ENCODE measurements at regions not wholly inside any gene's neighbourhood (a gene's known extent, or its start where the extent isn't known, plus 50 kb on each side); places are given as distances from the start of the nearest gene placed in this dataset.

DNA sequence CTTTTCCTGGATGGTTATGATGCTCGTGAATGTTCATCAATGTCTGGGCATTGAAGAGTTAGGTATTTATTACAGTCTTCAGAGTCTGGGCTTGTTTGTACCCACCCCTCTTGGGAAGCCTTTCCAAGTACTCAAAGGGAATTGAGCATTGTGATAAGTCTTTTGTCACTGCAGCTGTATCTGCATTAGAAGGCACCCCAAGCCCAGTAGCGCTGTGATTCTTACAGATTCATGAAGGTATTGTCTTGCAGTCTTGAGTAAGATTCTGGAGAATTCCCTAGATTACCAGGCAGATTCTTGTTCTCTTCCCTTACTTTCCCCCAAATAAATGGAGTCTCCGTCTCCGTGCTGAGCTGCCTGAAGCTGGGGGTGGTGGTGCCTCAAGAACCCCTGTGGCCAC is 173.4 kb upstream of the HUWE1 start:
- ChIA-PET CTCF (ENCODE audit: low intra/inter-chr PET ratio) (no interaction called here), POLR2A (interaction anchor here (0.7 kb wide), 1 partner anchor 8 kb away, joined by 4 read pairs; no protein-coding TSS in a partner anchor)
- Histone ChIP-seq H3K4me1 (replicated peaks in 1 of 2; ENCODE audit: control insufficient read depth in 2 of 2, insufficient read depth in 2 of 2, low read length in 2 of 2) (no peaks in the 10 kb centered on the region), H3K9ac (ENCODE audit: insufficient read depth in 1 of 2, low read depth in 2 of 2, low read length in 2 of 2) (no peak overlapping the region), H3K79me2 (ENCODE audit: control insufficient read depth, insufficient read depth, low read length) (no peaks in the 10 kb centered on the region), H3K4me3 (no peak overlapping the region), H3K36me3 (ENCODE audit: control insufficient read depth, insufficient read depth, low read length) (no peaks in the 10 kb centered on the region), H4K20me1 (replicated peaks; ENCODE audit: control insufficient read depth, insufficient read depth, low read length) (no peaks in the 10 kb centered on the region), H3K27ac (ENCODE audit: extremely low read depth, low read depth, low read length) (no peak overlapping the region), H2AFZ (ENCODE audit: low read depth, low read length) (no peak overlapping the region), H3K27me3 (ENCODE audit: control insufficient read depth in 2 of 2, insufficient read depth in 2 of 2, low read length in 2 of 2) (peaks cover 0 to 10% of the 10 kb centered on the region in 2 experiments; a peak in 3 of 5 replicates), H3K9me1 (ENCODE audit: control insufficient read depth, insufficient read depth, low read length) (no peaks in the 10 kb centered on the region), H3K9me3 (replicated peaks; ENCODE audit: control insufficient read depth, insufficient read depth, low read depth, low read length) (no peaks in the 10 kb centered on the region), H3K4me2 (ENCODE audit: insufficient read depth, low read length) (no peak overlapping the region)
- WGBS (ENCODE audit: insufficient coverage, low coverage, missing lambda C conversion rate) = 3% methylated on average over 4 of the region's 4 CpGs
- no peak for FAIRE-seq
- ATAC-seq = no peak
- no TSS peak for BruUV-seq (replicated peaks)
- DNase-seq (ENCODE audit: extremely low read depth in 1 of 4, low spot score in 3 of 4) = no peak
- intact Hi-C loops (cut with micrococcal nuclease) (no loop called here), in situ Hi-C loops (cut with MboI) (no loop called here)
- no peak for TF ChIP-seq HNRNPUL1 (IDR thresholded peaks at IDR 0.05; ENCODE audit: low read length)
- TF ChIP-seq KHSRP (IDR thresholded peaks at IDR 0.05) = no peak
- no peak for TF ChIP-seq PHF21A (IDR thresholded peaks at IDR 0.05; ENCODE audit: borderline replicate concordance, low read depth)
- TF ChIP-seq MCM5 (IDR thresholded peaks at IDR 0.05; ENCODE audit: low read depth) = no peak
- TF ChIP-seq SP1 (CRISPR knock-in tag; IDR thresholded peaks at IDR 0.05) = no peak
- no peak for TF ChIP-seq NBN (IDR thresholded peaks at IDR 0.05; ENCODE audit: low read depth)
- no peak for TF ChIP-seq POLR2B (IDR thresholded peaks at IDR 0.05; ENCODE audit: low read depth, partially characterized antibody)
- TF ChIP-seq, protein P1, sequence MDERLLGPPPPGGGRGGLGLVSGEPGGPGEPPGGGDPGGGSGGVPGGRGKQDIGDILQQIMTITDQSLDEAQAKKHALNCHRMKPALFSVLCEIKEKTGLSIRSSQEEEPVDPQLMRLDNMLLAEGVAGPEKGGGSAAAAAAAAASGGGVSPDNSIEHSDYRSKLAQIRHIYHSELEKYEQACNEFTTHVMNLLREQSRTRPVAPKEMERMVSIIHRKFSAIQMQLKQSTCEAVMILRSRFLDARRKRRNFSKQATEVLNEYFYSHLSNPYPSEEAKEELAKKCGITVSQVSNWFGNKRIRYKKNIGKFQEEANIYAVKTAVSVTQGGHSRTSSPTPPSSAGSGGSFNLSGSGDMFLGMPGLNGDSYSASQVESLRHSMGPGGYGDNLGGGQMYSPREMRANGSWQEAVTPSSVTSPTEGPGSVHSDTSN (CRISPR knock-in tag; IDR thresholded peaks at IDR 0.05; ENCODE audit: low read depth) = no peak
- TF ChIP-seq, protein P1 (tag; conservative IDR thresholded peaks at IDR 0.05; ENCODE audit: low read depth) = no peak
- no peak for TF ChIP-seq ESRRB (CRISPR knock-in tag; IDR thresholded peaks at IDR 0.05; ENCODE audit: borderline replicate concordance)
- no peak for TF ChIP-seq MTF1 (CRISPR knock-in tag; IDR thresholded peaks at IDR 0.05; ENCODE audit: borderline replicate concordance)
- TF ChIP-seq RNF2 (IDR thresholded peaks at IDR 0.05) = no peak
- TF ChIP-seq ZNF232 (CRISPR knock-in tag; IDR thresholded peaks at IDR 0.05) = no peak
- TF ChIP-seq, protein P2, sequence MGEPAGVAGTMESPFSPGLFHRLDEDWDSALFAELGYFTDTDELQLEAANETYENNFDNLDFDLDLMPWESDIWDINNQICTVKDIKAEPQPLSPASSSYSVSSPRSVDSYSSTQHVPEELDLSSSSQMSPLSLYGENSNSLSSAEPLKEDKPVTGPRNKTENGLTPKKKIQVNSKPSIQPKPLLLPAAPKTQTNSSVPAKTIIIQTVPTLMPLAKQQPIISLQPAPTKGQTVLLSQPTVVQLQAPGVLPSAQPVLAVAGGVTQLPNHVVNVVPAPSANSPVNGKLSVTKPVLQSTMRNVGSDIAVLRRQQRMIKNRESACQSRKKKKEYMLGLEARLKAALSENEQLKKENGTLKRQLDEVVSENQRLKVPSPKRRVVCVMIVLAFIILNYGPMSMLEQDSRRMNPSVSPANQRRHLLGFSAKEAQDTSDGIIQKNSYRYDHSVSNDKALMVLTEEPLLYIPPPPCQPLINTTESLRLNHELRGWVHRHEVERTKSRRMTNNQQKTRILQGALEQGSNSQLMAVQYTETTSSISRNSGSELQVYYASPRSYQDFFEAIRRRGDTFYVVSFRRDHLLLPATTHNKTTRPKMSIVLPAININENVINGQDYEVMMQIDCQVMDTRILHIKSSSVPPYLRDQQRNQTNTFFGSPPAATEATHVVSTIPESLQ (CRISPR knock-in tag; IDR thresholded peaks at IDR 0.05) = no peak
- no peak for TF ChIP-seq TAL1 (IDR thresholded peaks at IDR 0.05)
- TF ChIP-seq THRAP3 (IDR thresholded peaks at IDR 0.05; ENCODE audit: borderline replicate concordance) = no peak
- TF ChIP-seq, protein P3, sequence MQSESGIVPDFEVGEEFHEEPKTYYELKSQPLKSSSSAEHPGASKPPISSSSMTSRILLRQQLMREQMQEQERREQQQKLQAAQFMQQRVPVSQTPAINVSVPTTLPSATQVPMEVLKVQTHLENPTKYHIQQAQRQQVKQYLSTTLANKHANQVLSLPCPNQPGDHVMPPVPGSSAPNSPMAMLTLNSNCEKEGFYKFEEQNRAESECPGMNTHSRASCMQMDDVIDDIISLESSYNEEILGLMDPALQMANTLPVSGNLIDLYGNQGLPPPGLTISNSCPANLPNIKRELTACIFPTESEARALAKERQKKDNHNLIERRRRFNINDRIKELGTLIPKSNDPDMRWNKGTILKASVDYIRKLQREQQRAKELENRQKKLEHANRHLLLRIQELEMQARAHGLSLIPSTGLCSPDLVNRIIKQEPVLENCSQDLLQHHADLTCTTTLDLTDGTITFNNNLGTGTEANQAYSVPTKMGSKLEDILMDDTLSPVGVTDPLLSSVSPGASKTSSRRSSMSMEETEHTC (IDR thresholded peaks at IDR 0.05) = no peak
- TF ChIP-seq ATF1 (CRISPR knock-in tag; IDR thresholded peaks at IDR 0.05) = no peak
- no peak for TF ChIP-seq ATF1 (tag; IDR thresholded peaks at IDR 0.05)
